CD4-positive, CD25-positive, alpha-beta regulatory T cell (primary cell): ENCODE measurements at regions not wholly inside any gene's neighbourhood (a gene's known extent, or its start where the extent isn't known, plus 50 kb on each side); places are given as distances from the start of the nearest gene placed in this dataset.
A peak's percentile ranks its signal among the peaks of the same experiment; 100 is the strongest.
"Not testable (repeated sequence)": the region's sequence is repeated elsewhere in the genome, so short reads cannot be mapped to it uniquely, and the experiment has no call there.

Source experiments
- ATAC-seq, 2 donors: fragments of 150-1000 bp; cut with Tn5 transposase; one replicate each; pipeline ENCODE4 v1.10.0; 2021; ENCODE audit warnings: low read depth in 2 of 2, moderate number of reproducible peaks in 2 of 2, moderate library complexity in 1 of 2
- DNase-seq, 3 donors: peaks; one replicate each; pipeline versions ENCODE4 v3.0.0 to v3.0.0-alpha.2; 2012 to 2022; ENCODE audit warnings: mixed read lengths in 1 of 3
- H3K27ac ChIP-seq: one replicate; pipeline ENCODE4 v1.7.0; 2013; ENCODE audit warnings: mild to moderate bottlenecking, low read length; ENCODE audit not compliant: insufficient read depth, poor library complexity, severe bottlenecking
- H3K27me3 ChIP-seq: one replicate; pipeline ENCODE4 v1.7.0; 2013; ENCODE audit warnings: low read length; ENCODE audit not compliant: control insufficient read depth, insufficient read depth
- H3K36me3 ChIP-seq: one replicate; pipeline ENCODE4 v1.7.0; 2013; ENCODE audit warnings: mild to moderate bottlenecking, low read length, moderate library complexity; ENCODE audit not compliant: control insufficient read depth, insufficient read depth
- H3K4me1 ChIP-seq: 2 replicates; pipeline ENCODE4 v1.7.0; 2013; ENCODE audit warnings: mild to moderate bottlenecking, low read length; ENCODE audit not compliant: insufficient read depth, control insufficient read depth, poor library complexity, severe bottlenecking
- H3K4me3 ChIP-seq: one replicate; pipeline ENCODE4 v1.7.0; 2013; ENCODE audit warnings: low read depth, mild to moderate bottlenecking, low read length, moderate library complexity
- H3K9me3 ChIP-seq, 2 experiments: 1 replicate in 1 of 2; 2 replicates in 1 of 2; pipeline ENCODE4 v1.7.0; 2013; ENCODE audit warnings: low read length in 2 of 2, mild to moderate bottlenecking in 1 of 2, moderate library complexity in 1 of 2; ENCODE audit not compliant: control insufficient read depth in 2 of 2
- H3K27ac Mint-ChIP-seq, 3 donors: one replicate each; pipeline ENCODE4 v1.8.0; 2020 to 2022; ENCODE audit warnings: mild to moderate bottlenecking in 3 of 3, mixed read lengths in 3 of 3, moderate library complexity in 2 of 3
- H3K27me3 Mint-ChIP-seq: one replicate; pipeline ENCODE4 v1.8.0; 2022; ENCODE audit warnings: mild to moderate bottlenecking, mixed read lengths
- H3K36me3 Mint-ChIP-seq: one replicate; pipeline ENCODE4 v1.8.0; 2020; ENCODE audit warnings: mixed read lengths
- H3K4me1 Mint-ChIP-seq, 4 donors: one replicate each; pipeline ENCODE4 v1.8.0; 2020 to 2022; ENCODE audit warnings: mixed read lengths in 4 of 4, mild to moderate bottlenecking in 1 of 4
- H3K4me3 Mint-ChIP-seq, 4 donors: one replicate each; pipeline ENCODE4 v1.8.0; 2020 to 2022; ENCODE audit warnings: mild to moderate bottlenecking in 4 of 4, mixed read lengths in 4 of 4, moderate library complexity in 3 of 4
- H3K9me3 Mint-ChIP-seq, 7 donors: one replicate each; pipeline ENCODE4 v1.8.0; 2020 to 2022; ENCODE audit warnings: mixed read lengths in 7 of 7, mild to moderate bottlenecking in 3 of 7, moderate library complexity in 2 of 7

GRCh38 chr14:105697414-105697813 lies 171.0 kb downstream of the TMEM121 start:
- not testable (repeated sequence) for DNase-seq, H3K9me3 ChIP-seq, ATAC-seq, H3K4me1 ChIP-seq, H3K27me3 Mint-ChIP-seq, H3K4me3 ChIP-seq, H3K4me3 Mint-ChIP-seq, H3K9me3 Mint-ChIP-seq, H3K27ac Mint-ChIP-seq, H3K27ac ChIP-seq, H3K36me3 Mint-ChIP-seq, H3K36me3 ChIP-seq, H3K27me3 ChIP-seq
- H3K4me1 Mint-ChIP-seq = peaks cover 6 to 22% (median 13%) of the 10 kb centered on the region in 4 donors

DNA sequence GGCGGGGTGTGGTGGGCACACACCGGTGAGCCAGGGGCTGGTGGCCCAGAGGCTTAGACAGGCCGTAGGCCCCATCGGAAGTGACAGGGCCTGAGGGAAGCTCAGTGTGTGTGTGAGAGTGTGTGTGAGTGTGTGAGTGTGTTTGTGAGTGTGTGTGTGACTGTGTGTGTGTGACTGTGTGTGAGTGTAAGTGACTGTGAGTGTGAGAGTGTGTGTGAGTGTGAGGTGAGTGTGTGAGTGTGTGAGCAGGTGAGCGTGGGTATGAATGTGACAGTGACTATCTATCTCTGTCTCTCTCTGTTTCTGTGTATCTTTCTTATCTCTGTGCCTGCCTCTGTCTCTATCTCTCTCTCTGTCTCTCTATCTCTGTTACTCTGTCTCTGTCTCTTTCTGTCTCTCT lies 171.6 kb downstream of the TMEM121 start:
- Mint-ChIP-seq H3K4me1 (peaks cover 6 to 22% (median 13%) of the 10 kb centered on the region in 4 donors), H3K27ac (peak overlapping the region in 2 of 3 donors; percentile 7 to 80), H3K4me3 (peak overlapping the region in 1 of 4 donors; percentile 47)
- H3K9me3 ChIP-seq, H3K4me3 ChIP-seq, DNase-seq, ATAC-seq, H3K36me3 ChIP-seq, H3K27me3 ChIP-seq, H3K27ac ChIP-seq, H3K27me3 Mint-ChIP-seq, H3K4me1 ChIP-seq, H3K9me3 Mint-ChIP-seq, H3K36me3 Mint-ChIP-seq: not testable (repeated sequence)

GRCh38 chr14:105698940-105699556 lies 172.7 kb downstream of the TMEM121 start:
- H3K36me3 ChIP-seq, H3K9me3 ChIP-seq, H3K27ac ChIP-seq, H3K27ac Mint-ChIP-seq, H3K36me3 Mint-ChIP-seq, H3K4me1 ChIP-seq, H3K27me3 Mint-ChIP-seq, H3K27me3 ChIP-seq, H3K9me3 Mint-ChIP-seq, DNase-seq, H3K4me3 Mint-ChIP-seq, H3K4me3 ChIP-seq: not testable (repeated sequence)
- ATAC-seq = peak; percentile 12 to 16
- H3K4me1 Mint-ChIP-seq = peaks cover 5 to 21% (median 13%) of the 10 kb centered on the region in 4 donors

DNA sequence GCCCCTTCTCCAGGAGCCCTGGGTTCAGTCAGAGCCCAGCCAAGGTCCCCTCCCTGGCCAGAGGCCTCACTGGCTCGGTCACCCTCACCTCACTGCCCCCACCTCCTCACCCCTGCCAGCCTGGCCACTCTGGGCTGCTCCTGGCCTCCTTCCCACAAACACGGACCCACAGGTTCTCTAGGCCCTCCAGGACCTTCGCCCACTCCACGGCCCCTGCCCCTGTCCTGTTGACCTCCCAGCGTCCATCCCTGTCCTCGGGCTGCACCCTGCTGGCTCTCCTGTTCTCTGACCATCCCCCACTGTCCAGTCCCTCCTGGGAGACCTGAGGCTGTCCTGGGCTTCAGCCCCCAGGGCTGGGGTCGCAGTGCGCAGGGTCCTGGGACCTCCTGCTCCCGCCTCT lies 173.3 kb downstream of the TMEM121 start:
- H3K4me3 ChIP-seq, H3K9me3 ChIP-seq, H3K4me3 Mint-ChIP-seq, H3K27ac ChIP-seq, ATAC-seq, H3K36me3 ChIP-seq, H3K9me3 Mint-ChIP-seq, H3K27me3 Mint-ChIP-seq, H3K36me3 Mint-ChIP-seq, H3K27ac Mint-ChIP-seq, H3K4me1 ChIP-seq, H3K27me3 ChIP-seq, DNase-seq: not testable (repeated sequence)
- peaks cover 3 to 18% (median 11%) of the 10 kb centered on the region in 4 donors for H3K4me1 Mint-ChIP-seq

- peak overlapping the region in 2 of 3 donors; percentile 67 to 95 for H3K27ac Mint-ChIP-seq
- DNase-seq, H3K27me3 Mint-ChIP-seq, H3K27me3 ChIP-seq, H3K36me3 ChIP-seq, ATAC-seq, H3K36me3 Mint-ChIP-seq, H3K27ac ChIP-seq, H3K9me3 ChIP-seq, H3K4me3 ChIP-seq, H3K9me3 Mint-ChIP-seq, H3K4me1 ChIP-seq: not testable (repeated sequence)
- peaks cover 2 to 16% (median 9%) of the 10 kb centered on the region in 4 donors for H3K4me1 Mint-ChIP-seq
- H3K4me3 Mint-ChIP-seq = peak overlapping the region in 1 of 4 donors; percentile 8
These were observed 173.8 kb downstream of the TMEM121 start for GRCh38 chr14:105700146-105700545.

DNA sequence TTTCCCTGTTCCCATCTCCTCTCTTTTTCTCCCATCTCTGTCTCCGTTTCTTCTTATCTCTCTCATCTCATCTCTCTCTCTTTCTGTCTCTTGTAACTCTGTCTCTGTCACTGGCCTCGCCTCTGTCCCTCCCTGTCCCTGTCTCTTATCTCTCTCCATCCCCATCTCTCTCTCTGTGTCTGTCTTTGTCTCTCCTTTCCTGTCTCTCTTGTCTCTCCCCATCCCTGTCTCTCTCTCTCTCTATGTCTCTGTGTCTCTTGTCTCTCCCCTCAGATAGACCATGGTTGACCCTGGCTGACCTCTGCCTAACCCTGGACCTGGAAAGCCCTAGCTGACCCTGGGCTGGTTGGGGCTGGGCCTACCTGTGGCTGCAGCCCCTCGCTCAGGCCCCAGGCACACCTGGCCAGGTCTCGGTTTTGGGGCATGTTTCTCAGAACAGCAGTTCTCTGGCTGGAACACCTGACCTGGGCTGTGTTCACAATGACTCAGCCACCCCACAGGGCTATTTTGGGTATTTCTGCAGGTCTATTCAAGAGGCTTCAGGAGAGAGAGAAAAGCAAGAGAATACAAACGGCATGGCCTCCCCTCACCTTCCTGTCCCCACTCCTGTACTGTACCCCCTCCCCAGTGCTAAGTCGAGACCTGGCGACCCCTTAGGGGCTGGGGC lies 174.4 kb downstream of the TMEM121 start:
- Histone ChIP-seq H3K36me3 (no peaks in the 10 kb centered on the region), H3K4me3 (no peak overlapping the region), H3K9me3 (no peaks in the 10 kb centered on the region), H3K27ac (no peak overlapping the region), H3K27me3 (no peaks in the 10 kb centered on the region), H3K4me1 (no peaks in the 10 kb centered on the region)
- ATAC-seq = peak; percentile 13 to 20
- DNase-seq = peak in 1 of 3 donors; percentile 77
- no peaks in the 10 kb centered on the region for H3K9me3 Mint-ChIP-seq
- H3K36me3 Mint-ChIP-seq = no peaks in the 10 kb centered on the region
- H3K27me3 Mint-ChIP-seq = no peaks in the 10 kb centered on the region
- H3K27ac Mint-ChIP-seq = peak overlapping the region in 2 of 3 donors; percentile 67 to 95
- H3K4me3 Mint-ChIP-seq = peak overlapping the region in 1 of 4 donors; percentile 8
- peaks cover 0 to 16% (median 7%) of the 10 kb centered on the region in 4 donors for H3K4me1 Mint-ChIP-seq

- H3K4me1 ChIP-seq = no peaks in the 10 kb centered on the region
- no peaks in the 10 kb centered on the region for H3K9me3 Mint-ChIP-seq
- H3K27ac Mint-ChIP-seq = peak overlapping the region; percentile 21 to 52 (median 32)
- H3K4me1 Mint-ChIP-seq = peaks cover 0 to 16% (median 7%) of the 10 kb centered on the region in 4 donors
- H3K27me3 ChIP-seq = no peaks in the 10 kb centered on the region
- no peak for DNase-seq
- H3K36me3 ChIP-seq = no peaks in the 10 kb centered on the region
- H3K9me3 ChIP-seq = no peaks in the 10 kb centered on the region
- no peak for ATAC-seq
- no peaks in the 10 kb centered on the region for H3K36me3 Mint-ChIP-seq
- no peak overlapping the region for H3K4me3 ChIP-seq
- H3K27me3 Mint-ChIP-seq = no peaks in the 10 kb centered on the region
- no peak overlapping the region for H3K4me3 Mint-ChIP-seq
- no peak overlapping the region for H3K27ac ChIP-seq
These were observed 175.3 kb downstream of the TMEM121 start for GRCh38 chr14:105701456-105702274.
